Stimulated activated CD4-positive, alpha-beta T cell treated with anti-CD3 and anti-CD28 coated beads, Interleukin-4, amount 100 ng/mL, for 4 hours (primary cell): ENCODE measurements at regions not wholly inside any gene's neighbourhood (a gene's known extent, or its start where the extent isn't known, plus 50 kb on each side); places are given as distances from the start of the nearest gene placed in this dataset.
"Not testable (repeated sequence)": the region's sequence is repeated elsewhere in the genome, so short reads cannot be mapped to it uniquely, and the experiment has no call there.

Experiments used
- DNase-seq, 2 experiments: peaks; one replicate each; pipeline ENCODE4 v3.0.0-alpha.2; 2020

- DNase-seq, result no peak
These were observed 750.2 kb downstream of the SLC4A3 start for GRCh38 chr2:220377482-220378155.

DNA sequence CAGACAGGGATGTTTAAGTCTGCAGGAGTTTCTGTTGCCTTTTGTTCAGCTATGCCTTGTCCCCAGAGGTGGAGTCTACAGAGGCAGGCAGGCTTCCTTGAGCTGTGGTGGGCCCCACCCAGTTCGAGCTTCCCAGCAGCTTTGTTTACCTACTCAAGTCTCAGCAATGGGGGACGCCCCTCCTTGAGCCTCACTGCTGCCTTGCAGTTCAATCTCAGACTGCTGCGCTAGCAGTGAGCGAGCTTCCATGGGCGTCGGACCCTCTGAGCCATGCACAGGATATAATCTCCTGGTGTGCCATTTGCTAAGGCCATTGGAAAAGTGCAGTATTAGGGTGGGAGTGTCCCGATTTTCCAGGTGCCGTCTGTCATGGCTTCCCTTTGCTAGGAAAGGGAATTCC lies 760.3 kb downstream of the SLC4A3 start:
- not testable (repeated sequence) for DNase-seq

- no peak for DNase-seq
These were observed 766.3 kb downstream of the SLC4A3 start for GRCh38 chr2:220393711-220394110.

GRCh38 chr2:220394433-220394832 lies 767.0 kb downstream of the SLC4A3 start:
- no peak for DNase-seq

- no peak for DNase-seq
These were observed 768.9 kb downstream of the SLC4A3 start for GRCh38 chr2:220396287-220396686.

GRCh38 chr2:220410296-220410695 lies 782.9 kb downstream of the SLC4A3 start:
- DNase-seq, result no peak

- DNase-seq, result no peak
These were observed 790.1 kb downstream of the SLC4A3 start for GRCh38 chr2:220417503-220417902.

- no peak for DNase-seq
These were observed 792.2 kb downstream of the SLC4A3 start for GRCh38 chr2:220419647-220420046.

DNA sequence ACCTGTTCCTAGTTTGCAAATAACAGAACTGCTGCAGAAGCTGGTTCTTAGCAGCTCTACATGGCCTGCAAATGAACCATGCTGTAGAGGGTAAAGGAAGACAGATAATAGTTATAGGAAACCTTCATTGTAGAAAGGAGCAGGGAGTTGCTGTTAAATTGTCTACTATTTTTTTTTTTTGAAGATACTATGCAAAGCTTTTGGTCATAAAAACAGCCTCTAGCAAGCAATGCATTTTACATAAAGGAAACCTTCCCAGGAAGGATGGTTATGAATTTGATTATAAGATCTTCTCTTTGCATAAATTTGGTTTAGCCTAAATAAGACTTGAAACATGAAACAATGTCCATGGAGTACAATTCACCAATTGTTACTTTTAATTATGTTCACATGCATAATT lies 793.4 kb downstream of the SLC4A3 start:
- DNase-seq, result no peak

GRCh38 chr2:220422676-220423075 lies 795.2 kb downstream of the SLC4A3 start:
- DNase-seq, result no peak

- DNase-seq, result no peak
These were observed 797.1 kb downstream of the SLC4A3 start for GRCh38 chr2:220424561-220424960.

DNA sequence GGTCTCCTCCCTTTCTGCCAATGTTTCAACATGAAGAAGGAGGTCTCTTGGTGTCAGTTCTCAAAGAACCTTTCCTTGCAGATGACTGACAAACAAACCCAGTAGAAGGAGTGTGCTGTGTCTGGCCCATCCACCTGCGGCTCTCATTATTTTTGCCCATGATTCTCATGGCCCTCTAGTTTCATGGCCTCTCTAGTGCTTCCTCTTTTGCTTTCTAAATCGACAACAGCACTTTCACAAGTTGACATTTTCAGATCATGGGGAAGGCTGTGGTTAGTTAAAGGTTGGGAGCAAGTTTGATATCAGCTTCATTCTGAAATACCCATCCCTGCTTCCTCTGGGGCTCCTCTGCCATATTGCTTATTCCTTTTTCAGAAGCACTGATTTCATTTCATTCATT lies 805.2 kb downstream of the SLC4A3 start:
- DNase-seq, result no peak

- DNase-seq, result no peak
These were observed 805.7 kb downstream of the SLC4A3 start for GRCh38 chr2:220433131-220433530.

GRCh38 chr2:220434385-220434784 lies 807.0 kb downstream of the SLC4A3 start:
- no peak for DNase-seq

GRCh38 chr2:220437938-220438337 lies 810.5 kb downstream of the SLC4A3 start:
- DNase-seq, result no peak

DNA sequence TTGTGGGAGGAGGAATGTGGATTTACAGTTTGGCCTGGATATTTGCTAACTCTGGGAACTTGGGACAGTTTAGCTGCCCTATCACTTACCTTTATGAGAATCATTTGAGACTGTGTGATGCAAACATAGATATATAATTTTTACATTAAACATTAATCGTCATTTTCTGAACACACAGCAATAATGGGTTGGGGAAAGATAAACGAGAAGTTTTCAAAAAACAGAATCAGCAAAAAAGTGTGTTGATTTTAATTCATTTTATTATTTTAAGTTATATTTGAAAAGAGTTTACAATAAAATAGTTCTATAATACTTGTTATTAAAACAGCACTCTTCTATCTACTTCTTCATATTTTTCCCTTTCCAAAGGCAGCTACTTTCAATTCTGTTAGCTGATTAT lies 813.3 kb downstream of the SLC4A3 start:
- DNase-seq, result no peak

DNA sequence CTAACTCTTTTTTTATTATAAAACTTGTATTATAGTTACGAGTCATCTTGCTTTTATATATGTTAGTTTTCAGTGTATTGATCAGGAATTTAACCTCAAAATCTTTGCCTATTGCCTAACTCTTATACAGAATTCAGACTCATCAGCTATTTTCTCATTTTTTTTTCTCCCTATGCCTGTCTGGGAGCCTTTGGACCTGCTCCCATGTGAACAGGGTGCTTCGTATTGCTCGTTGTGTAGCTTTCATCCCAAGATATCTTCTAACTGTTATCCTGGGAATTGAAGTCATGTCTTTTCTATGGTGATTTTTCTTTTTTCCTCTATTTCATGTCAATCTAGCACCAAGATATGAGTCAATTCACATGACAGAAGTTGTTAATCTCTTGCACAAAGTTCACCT lies 814.0 kb downstream of the SLC4A3 start:
- no peak for DNase-seq

GRCh38 chr2:220442012-220442411 lies 814.6 kb downstream of the SLC4A3 start:
- DNase-seq, result no peak

DNA sequence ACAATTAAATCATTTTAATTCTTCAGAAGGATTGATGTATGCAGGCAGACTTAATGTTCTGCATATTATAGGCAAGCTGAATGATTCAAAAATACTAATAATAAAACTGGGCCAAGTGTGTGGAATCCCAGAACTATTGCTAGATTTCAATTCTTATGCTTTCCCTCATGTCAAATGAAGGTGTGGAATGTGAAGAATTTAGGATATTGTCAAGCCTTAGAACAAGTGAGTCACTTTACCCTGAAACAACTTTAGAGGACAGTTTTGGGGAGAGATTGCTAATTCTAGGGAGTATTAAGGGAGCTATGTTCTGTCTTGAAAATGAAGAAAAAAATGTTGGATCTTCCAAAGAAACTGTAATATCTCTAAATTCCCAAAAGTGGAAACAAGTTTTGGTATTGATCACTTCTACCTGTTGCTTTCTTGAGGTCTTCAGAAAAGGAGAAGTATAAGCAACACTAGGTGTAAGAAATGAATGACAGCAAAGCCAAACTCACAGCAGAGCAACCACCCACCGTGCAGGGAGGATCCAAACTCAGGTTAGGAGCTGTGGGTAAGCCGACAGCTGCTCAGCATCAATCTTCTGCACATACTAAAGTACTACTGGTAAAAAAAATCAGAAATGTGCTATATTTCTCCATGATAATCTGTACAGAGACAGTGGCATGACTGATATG lies 818.1 kb downstream of the SLC4A3 start:
- DNase-seq, result no peak

GRCh38 chr2:220446106-220446712 lies 818.8 kb downstream of the SLC4A3 start:
- DNase-seq, result no peak

DNA sequence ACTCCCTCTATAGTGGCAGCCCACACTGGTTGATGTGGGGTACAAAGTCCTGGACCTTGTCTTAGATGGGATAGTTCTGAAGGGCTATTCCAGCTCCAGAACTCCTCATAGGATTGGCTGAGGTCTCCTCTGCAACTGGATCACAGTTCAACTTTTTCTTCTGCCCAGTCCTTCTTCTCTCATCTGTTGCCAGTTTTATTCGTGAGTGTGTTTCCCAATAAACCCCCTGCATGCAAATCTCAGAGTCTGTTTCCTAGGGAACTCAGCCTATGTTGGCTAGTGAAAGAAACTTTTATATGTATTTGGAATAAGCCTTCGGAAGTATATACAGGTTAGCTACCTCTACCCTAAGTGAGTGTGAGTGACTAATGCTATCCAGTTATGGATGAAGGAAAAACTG lies 823.4 kb downstream of the SLC4A3 start:
- no peak for DNase-seq

GRCh38 chr2:220451438-220451837 lies 824.0 kb downstream of the SLC4A3 start:
- no peak for DNase-seq

- no peak for DNase-seq
These were observed 825.1 kb downstream of the SLC4A3 start for GRCh38 chr2:220452561-220452960.

DNA sequence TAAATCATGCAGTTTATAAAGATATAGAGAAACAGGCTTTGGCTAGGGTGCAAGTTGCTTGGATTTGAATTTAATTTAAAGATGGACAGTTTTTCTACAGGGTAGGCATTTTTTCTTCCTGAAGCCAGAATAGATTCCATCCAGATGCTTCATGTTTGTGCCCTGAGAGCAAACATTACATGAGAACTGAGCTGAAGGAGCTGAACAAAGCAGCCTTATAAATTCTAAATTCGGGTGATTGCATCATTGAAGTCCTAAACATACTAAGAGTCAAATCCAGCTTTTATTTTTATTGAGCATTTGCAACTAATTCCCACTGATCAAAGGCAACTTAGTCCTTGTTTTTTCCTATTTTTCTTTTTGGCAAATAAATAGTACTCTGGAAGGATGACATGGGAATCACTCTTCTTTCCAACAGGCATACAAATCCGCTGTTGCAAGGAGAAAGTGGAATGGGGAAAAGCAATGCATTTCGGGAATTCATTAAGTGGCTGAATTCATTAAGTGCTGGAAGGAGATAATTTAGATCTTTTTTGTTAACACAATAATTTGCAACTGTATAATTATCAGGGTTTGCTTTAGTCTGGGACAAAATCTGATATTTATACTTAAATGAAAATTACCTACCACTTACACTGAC lies 828.0 kb downstream of the SLC4A3 start:
- DNase-seq, result no peak
